Gastroesophageal sphincter (tissue), 4 donors: ENCODE measurements at regions not wholly inside any gene's neighbourhood (a gene's known extent, or its start where the extent isn't known, plus 50 kb on each side); places are given as distances from the start of the nearest gene placed in this dataset.
A peak's percentile ranks its signal among the peaks of the same experiment; 100 is the strongest.
"Not testable (repeated sequence)": the region's sequence is repeated elsewhere in the genome, so short reads cannot be mapped to it uniquely, and the experiment has no call there.

Experiments used
- ATAC-seq: fragments of 150-250 bp; one replicate; pipeline ENCODE4 v1.9.1; 2016; ENCODE audit warnings: mild to moderate bottlenecking, moderate library complexity
- H3K27ac ChIP-seq, 4 donors: fragments of 200-600 bp; sonication (generic) in 3 of 4; 1 replicate in 3 of 4; 2 replicates in 1 of 4; pipeline ENCODE4 v1.5.1; 2016 to 2019
- H3K27me3 ChIP-seq: fragments of 200-600 bp; sonication (generic); one replicate; pipeline ENCODE4 v1.5.1; 2019
- H3K36me3 ChIP-seq, 2 donors: fragments of 200-600 bp; sonication (generic); one replicate each; pipeline ENCODE4 v1.5.1; 2019; ENCODE audit warnings: control low read depth in 1 of 2
- H3K4me1 ChIP-seq, 3 donors: fragments of 200-600 bp; sonication (generic); 1 replicate in 2 of 3; 2 replicates in 1 of 3; pipeline ENCODE4 v1.5.1; 2016 to 2019; ENCODE audit warnings: control low read depth in 2 of 3
- H3K4me3 ChIP-seq, 2 donors: fragments of 200-600 bp; sonication (generic); one replicate each; pipeline ENCODE4 v1.5.1; 2019; ENCODE audit warnings: mild to moderate bottlenecking in 1 of 2, moderate library complexity in 1 of 2
- H3K9me3 ChIP-seq, 3 donors: fragments of 200-600 bp; sonication (generic); one replicate each; pipeline ENCODE4 v1.5.1; 2017 to 2019; ENCODE audit warnings: control low read depth in 2 of 3
- CTCF ChIP-seq, 4 experiments: fragments of 200-600 bp in 2 of 4; fragments of 450-650 bp in 2 of 4; sonication (generic) in 1 of 4; IDR thresholded peaks; one replicate each; pipeline ENCODE4 v1.5.1; 2017 to 2019; ENCODE audit warnings: antibody characterized with exemption in 4 of 4, mild to moderate bottlenecking in 2 of 4, moderate library complexity in 2 of 4
- EP300 ChIP-seq: sonication (generic); formaldehyde crosslinking; IDR thresholded peaks from one replicate; pipeline ENCODE4 v1.6.1; 2017; ENCODE audit warnings: antibody characterized with exemption, mild to moderate bottlenecking
- POLR2A ChIP-seq, 2 donors: fragments of 450-650 bp; IDR thresholded peaks; one replicate each; pipeline ENCODE4 v1.6.1; 2017; ENCODE audit warnings: antibody characterized with exemption in 2 of 2, mild to moderate bottlenecking in 2 of 2, moderate library complexity in 1 of 2
- POLR2AphosphoS5 ChIP-seq: sonication (generic); formaldehyde crosslinking; IDR thresholded peaks from one replicate; pipeline ENCODE4 v1.6.1; 2017; ENCODE audit warnings: antibody characterized with exemption
- WGBS, 2 donors: methylation state at CpG; one replicate each; pipeline ENCODE4 v1.1.5; 2018; ENCODE audit warnings: low coverage in 1 of 2; 5-methylcytosine and 5-hydroxymethylcytosine counted together

DNA sequence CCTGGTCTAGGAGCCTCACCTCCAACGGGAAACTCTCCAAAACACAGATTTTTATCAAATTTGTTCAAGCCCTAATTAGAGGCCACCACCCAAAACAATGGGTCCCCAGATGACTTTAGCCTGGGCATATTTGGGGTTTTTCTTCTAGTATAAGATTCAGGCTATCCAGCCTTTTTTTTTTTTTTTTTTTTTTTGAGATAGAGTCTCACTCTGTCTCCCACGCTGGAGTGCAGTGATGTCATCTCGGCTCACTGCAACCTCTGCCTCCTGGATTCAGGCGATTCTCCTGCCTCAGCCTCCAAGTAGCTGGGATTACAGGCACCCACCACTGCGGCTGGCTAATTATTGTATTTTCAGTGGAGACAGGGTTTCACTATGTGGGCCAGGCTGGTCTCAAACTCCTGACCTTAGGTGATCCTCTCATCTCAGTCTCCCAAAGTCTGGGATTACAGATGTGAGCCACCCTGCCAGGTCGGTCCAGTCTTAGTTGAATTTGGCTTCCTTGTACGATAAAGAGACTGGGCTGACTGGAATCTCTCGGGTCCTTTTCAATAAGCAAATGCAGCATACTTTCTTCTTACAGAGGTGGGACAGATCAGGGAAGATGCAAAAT, 91.4 kb upstream of the KLF6 start:
- Histone ChIP-seq H3K4me1 (peaks cover 0 to 26% (median 7%) of the 10 kb centered on the region in 3 donors), H3K27me3 (no peaks in the 10 kb centered on the region), H3K27ac (peak overlapping the region in 1 of 4 donors; percentile 70), H3K9me3 (no peaks in the 10 kb centered on the region), H3K4me3 (no peak overlapping the region), H3K36me3 (no peaks in the 10 kb centered on the region)
- 49 to 80% methylated on average over 4 to 5 of the region's 8 CpGs for WGBS, 2 donors
- no peak for TF ChIP-seq POLR2A (IDR thresholded peaks at IDR 0.05)
- TF ChIP-seq POLR2AphosphoS5, result no peak
- no peak for ATAC-seq

DNA sequence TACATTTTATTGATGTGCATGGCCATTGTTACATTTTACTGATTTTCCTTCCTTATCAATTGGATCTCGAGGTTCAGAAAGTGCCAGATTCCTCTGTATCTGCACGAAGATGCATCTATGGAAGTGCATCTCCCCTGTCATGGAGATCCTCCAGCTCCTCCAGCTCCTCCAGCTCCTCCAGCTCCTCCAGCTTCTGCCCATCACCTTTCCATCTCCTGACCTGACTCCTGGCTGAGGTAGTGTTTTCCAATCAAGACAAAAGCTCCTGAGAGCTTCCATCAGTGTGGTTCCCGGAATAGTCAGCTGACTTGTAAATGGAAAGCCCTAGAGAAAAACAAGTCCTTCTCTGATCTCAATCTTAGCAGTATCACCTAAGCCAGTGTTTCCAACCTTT, 90.8 kb upstream of the KLF6 start:
- no peaks in the 10 kb centered on the region for H3K9me3 ChIP-seq
- H3K27me3 ChIP-seq, result no peaks in the 10 kb centered on the region
- H3K4me1 ChIP-seq, result peaks cover 0 to 26% (median 7%) of the 10 kb centered on the region in 3 donors
- no peaks in the 10 kb centered on the region for H3K36me3 ChIP-seq
- TF ChIP-seq POLR2AphosphoS5, result no peak
- no peak for TF ChIP-seq CTCF (IDR thresholded peaks at IDR 0.05)
- no peak for TF ChIP-seq EP300
- TF ChIP-seq POLR2A (IDR thresholded peaks at IDR 0.05), result no peak
- no peak overlapping the region for H3K4me3 ChIP-seq
- peak overlapping the region in 1 of 4 donors; percentile 70 for H3K27ac ChIP-seq
- no peak for ATAC-seq
- WGBS, 2 donors, result 85 to 97% methylated on average over 2 to 3 of the region's 3 CpGs

- Histone ChIP-seq H3K27ac (peak overlapping the region in 3 of 4 donors; percentile 25 to 70 (median 30)), H3K4me1 (peaks cover 0 to 26% (median 7%) of the 10 kb centered on the region in 3 donors)
These were observed 90.2 kb upstream of the KLF6 start for GRCh38 chr10:3874990-3875841.

DNA sequence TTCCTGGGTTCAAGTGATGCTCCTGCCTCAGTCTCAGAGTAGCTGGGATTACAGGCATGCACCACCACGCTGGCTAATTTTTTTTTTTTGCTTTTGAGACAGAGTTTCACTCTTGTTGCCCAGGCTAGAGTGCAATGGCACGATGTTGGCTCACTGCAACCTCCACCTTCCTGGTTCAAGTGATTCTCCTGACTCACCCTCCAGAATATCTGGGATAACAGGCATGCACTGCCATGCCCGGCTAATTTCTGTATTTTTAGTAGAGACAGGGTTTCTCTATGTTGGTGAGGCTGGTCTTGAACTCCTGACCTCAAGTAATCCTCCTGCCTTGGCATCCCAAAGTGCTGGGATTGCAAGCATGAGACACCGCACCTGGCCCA, 89.6 kb upstream of the KLF6 start:
- Histone ChIP-seq H3K27ac (peak overlapping the region; percentile 25 to 71 (median 50)), H3K4me1 (peaks cover 0 to 26% (median 7%) of the 10 kb centered on the region in 3 donors)
- 40 to 79% methylated on average over 1 to 3 of the region's 4 CpGs for WGBS, 2 donors
- H3K27me3 ChIP-seq, H3K36me3 ChIP-seq, H3K4me3 ChIP-seq, ATAC-seq, H3K9me3 ChIP-seq: not testable (repeated sequence)

More at GRCh38 chr10:3874990-3875841, 90.2 kb upstream of the KLF6 start:
- Histone ChIP-seq H3K36me3 (no peaks in the 10 kb centered on the region), H3K27me3 (no peaks in the 10 kb centered on the region), H3K9me3 (no peaks in the 10 kb centered on the region), H3K4me3 (no peak overlapping the region)
- ATAC-seq, result peak; percentile 36
- 53 to 90% methylated on average over 3 to 6 of the region's 6 CpGs for WGBS, 2 donors
- no peak for TF ChIP-seq EP300
- no peak for TF ChIP-seq POLR2AphosphoS5
- no peak for TF ChIP-seq CTCF (IDR thresholded peaks at IDR 0.05)
- TF ChIP-seq POLR2A (IDR thresholded peaks at IDR 0.05), result no peak

DNA sequence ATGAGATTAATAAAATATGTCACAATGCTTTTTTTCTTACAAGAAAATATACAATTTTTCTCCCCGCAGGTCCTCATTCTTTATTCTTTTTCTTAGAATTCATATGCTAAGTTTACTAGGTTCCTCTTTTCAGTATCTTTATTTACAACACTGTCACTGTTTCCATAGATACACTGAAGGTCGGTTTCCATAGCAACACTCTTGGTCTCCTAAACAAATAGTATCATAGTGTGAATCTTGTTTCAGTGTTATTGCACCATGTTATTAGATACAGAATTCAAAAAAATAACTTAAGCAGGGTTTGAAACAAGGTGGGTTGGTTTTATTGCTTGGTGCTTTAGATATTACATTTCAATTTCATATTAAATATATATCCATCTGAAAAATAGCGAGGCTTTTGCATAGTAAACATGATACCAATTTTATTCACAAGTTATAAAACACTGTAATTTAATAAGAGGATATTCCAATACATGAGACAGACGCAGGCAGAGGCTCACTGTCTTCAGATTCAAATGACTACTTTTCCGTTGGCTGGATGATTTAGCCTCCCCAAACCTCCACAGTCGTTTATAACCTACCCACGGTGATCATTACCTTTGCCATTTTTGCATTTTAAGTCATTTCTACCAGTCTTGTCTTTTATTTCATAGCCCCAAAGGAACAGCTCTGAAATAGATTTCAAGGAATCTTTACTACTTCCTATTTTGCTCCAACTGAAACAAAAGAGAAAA, 88.9 kb upstream of the KLF6 start:
- TF ChIP-seq EP300, result no peak
- 6 to 13% methylated on average over 6 to 7 of the region's 7 CpGs for WGBS, 2 donors
- H3K36me3 ChIP-seq, result no peaks in the 10 kb centered on the region
- peaks cover 0 to 26% (median 7%) of the 10 kb centered on the region in 3 donors for H3K4me1 ChIP-seq
- no peak overlapping the region for H3K4me3 ChIP-seq
- peak overlapping the region; percentile 25 to 71 (median 69) for H3K27ac ChIP-seq
- no peaks in the 10 kb centered on the region for H3K27me3 ChIP-seq
- H3K9me3 ChIP-seq, result no peaks in the 10 kb centered on the region
- peak; percentile 57 for ATAC-seq

GRCh38 chr10:3872712-3873329, 87.8 kb upstream of the KLF6 start:
- ATAC-seq, result no peak
- Histone ChIP-seq H3K4me3 (no peak overlapping the region), H3K9me3 (no peaks in the 10 kb centered on the region), H3K27ac (peak overlapping the region in 2 of 4 donors; percentile 0 to 3), H3K4me1 (peaks cover 0 to 26% (median 7%) of the 10 kb centered on the region in 3 donors), H3K36me3 (no peaks in the 10 kb centered on the region), H3K27me3 (no peaks in the 10 kb centered on the region)
- TF ChIP-seq POLR2AphosphoS5, result no peak
- no peak for TF ChIP-seq CTCF (IDR thresholded peaks at IDR 0.05)
- TF ChIP-seq POLR2A (IDR thresholded peaks at IDR 0.05), result no peak
- TF ChIP-seq EP300, result no peak
- WGBS, 2 donors, result 71 to 73% methylated on average over 9 to 12 of the region's 12 CpGs
